ENCODE measurements at regions not wholly inside any gene's neighbourhood (a gene's known extent, or its start where the extent isn't known, plus 50 kb on each side); places are given as distances from the start of the nearest gene placed in this dataset.

GRCh38 chr1:213389061-213389581, 338.1 kb downstream of the RPS6KC1 start:
- H3K4me3 ChIP-seq (ENCODE audit: low read depth, low read length), result peak overlapping the region; percentile 1
- TF ChIP-seq CTCF (IDR thresholded peaks at IDR 0.05; ENCODE audit: low read depth, low read length, missing control alignments), result no peak
- in situ Hi-C loops (cut with HindIII; ENCODE audit: low sequenced_read_pairs), result no loop called here
- no peak for DNase-seq (ENCODE audit: low read depth)

DNA sequence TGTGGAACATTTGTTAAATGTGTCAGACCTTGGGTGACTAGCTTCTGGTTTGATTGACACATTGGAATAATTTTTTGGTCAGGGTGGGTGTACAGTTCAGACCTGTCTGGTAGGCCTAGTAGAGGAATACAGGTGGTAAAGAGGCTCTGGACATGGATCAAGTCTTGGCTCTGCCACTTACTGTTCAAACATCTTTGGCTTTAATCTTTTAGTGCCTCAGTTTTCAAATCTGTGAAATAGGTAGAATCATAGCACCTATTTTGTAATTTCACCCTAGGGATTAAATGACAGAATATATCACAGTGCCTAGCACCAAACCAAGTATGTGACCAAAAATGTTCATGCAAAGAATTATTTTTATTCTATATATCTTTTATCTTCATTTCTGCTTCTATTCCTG, 340.4 kb downstream of the RPS6KC1 start:
- in situ Hi-C loops (cut with HindIII; ENCODE audit: low sequenced_read_pairs), result loop anchor here (10.0 kb wide), 1 partner anchor 63 kb away; no protein-coding TSS in a partner anchor
- no peak overlapping the region for H3K4me3 ChIP-seq (ENCODE audit: low read depth, low read length)
- TF ChIP-seq CTCF (IDR thresholded peaks at IDR 0.05; ENCODE audit: low read depth, low read length, missing control alignments), result no peak
- DNase-seq (ENCODE audit: low read depth), result no peak

- in situ Hi-C loops (cut with HindIII; ENCODE audit: low sequenced_read_pairs), result loop anchor here (10.0 kb wide), 1 partner anchor 61 kb away; no protein-coding TSS in a partner anchor
- no peak overlapping the region for H3K4me3 ChIP-seq (ENCODE audit: low read depth, low read length)
- no peak for TF ChIP-seq CTCF (IDR thresholded peaks at IDR 0.05; ENCODE audit: low read depth, low read length, missing control alignments)
- DNase-seq (ENCODE audit: low read depth), result no peak
These were observed 342.8 kb downstream of the RPS6KC1 start for GRCh38 chr1:213393860-213394259.

DNA sequence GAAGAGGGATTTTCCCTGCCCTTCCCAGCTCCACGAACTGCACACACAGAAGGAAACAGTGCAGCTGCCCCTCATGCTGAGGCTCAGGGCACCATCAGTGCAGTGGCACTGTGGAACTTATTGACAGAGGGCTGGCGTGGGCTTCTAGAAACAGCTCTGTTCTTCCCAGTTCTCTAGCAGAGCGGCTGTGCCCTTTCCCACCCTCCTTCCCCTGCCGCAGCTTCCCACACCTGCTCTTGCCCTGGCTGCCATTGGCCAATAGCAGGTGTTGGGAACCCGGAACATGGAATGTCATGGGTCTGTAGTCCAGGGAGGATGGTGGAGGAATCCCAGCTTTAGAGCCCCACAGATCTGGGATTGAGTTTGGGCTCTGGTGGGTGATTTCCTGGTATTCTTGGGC, 343.8 kb downstream of the RPS6KC1 start:
- no peak for TF ChIP-seq CTCF (IDR thresholded peaks at IDR 0.05; ENCODE audit: low read depth, low read length, missing control alignments)
- no peak overlapping the region for H3K4me3 ChIP-seq (ENCODE audit: low read depth, low read length)
- DNase-seq (ENCODE audit: low read depth), result no peak
- in situ Hi-C loops (cut with HindIII; ENCODE audit: low sequenced_read_pairs), result loop anchor here (10.0 kb wide), 1 partner anchor 60 kb away; no protein-coding TSS in a partner anchor

- no peak overlapping the region for H3K4me3 ChIP-seq (ENCODE audit: low read depth, low read length)
- TF ChIP-seq CTCF (IDR thresholded peaks at IDR 0.05; ENCODE audit: low read depth, low read length, missing control alignments), result no peak
- in situ Hi-C loops (cut with HindIII; ENCODE audit: low sequenced_read_pairs), result loop anchor here (10.0 kb wide), 1 partner anchor 57 kb away; no protein-coding TSS in a partner anchor
- DNase-seq (ENCODE audit: low read depth), result no peak
These were observed 346.6 kb downstream of the RPS6KC1 start for GRCh38 chr1:213397638-213398037.

DNA sequence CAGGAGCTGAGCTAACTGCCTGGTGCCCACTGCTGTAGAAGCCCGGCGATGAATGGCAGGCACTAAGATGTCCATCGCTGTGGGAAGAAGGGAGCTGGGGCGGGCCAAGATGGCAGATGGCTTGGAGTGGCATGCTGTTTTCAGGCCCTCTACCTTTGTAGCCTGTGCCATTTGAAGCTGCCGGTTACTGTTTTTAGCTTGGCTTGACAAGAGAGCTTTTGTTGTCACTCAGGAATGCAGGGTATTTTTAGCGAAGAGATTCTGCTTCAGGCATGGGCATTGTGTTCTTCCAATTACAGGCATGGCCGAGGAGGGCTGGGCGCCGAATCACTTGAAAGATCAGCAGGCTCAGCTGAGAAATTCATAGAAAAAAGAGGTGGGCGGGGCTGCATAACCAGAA, 348.7 kb downstream of the RPS6KC1 start:
- H3K4me3 ChIP-seq (ENCODE audit: low read depth, low read length), result no peak overlapping the region
- TF ChIP-seq CTCF (IDR thresholded peaks at IDR 0.05; ENCODE audit: low read depth, low read length, missing control alignments), result no peak
- in situ Hi-C loops (cut with HindIII; ENCODE audit: low sequenced_read_pairs), result loop anchor here (10.0 kb wide), 1 partner anchor 55 kb away; no protein-coding TSS in a partner anchor
- no peak for DNase-seq (ENCODE audit: low read depth)
